Body of pancreas (tissue), 4 donors: ENCODE measurements at regions not wholly inside any gene's neighbourhood (a gene's known extent, or its start where the extent isn't known, plus 50 kb on each side); places are given as distances from the start of the nearest gene placed in this dataset.

Experiments used
- POLR2A ChIP-seq, 3 donors: fragments of 450-650 bp; IDR thresholded peaks; one replicate each; pipeline ENCODE4 v1.6.1; 2016; ENCODE audit warnings: antibody characterized with exemption in 3 of 3, mild to moderate bottlenecking in 2 of 3
- TF ChIP-seq, protein P1 (sequence below), 7 experiments: fragments of 450-650 bp in 4 of 7; fragments of 200-600 bp in 3 of 7; sonication (generic) in 3 of 7; IDR thresholded peaks; one replicate each; pipeline ENCODE4 v1.5.1; 2016 to 2019; ENCODE audit warnings: antibody characterized with exemption in 7 of 7

DNA sequence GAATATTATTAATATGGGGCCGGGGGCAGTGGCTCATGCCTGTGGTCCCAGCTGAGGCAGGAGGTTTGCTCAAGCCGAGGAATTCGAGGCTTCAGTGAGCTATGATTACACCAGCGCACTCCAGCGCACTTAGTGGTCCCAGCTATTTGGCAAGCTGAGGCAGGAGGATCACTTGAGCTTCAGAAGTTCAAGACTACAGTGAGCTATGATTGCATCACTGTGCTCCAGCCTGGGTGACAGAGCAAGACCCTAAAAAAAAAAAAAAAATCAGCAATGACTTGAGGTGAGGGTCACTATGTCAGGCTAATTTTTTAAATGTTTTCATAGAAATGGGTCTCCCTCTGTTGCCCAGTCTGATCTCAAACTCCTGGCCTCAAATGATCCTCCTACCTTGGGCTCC, 243.4 kb downstream of the RBM19 start:
- TF ChIP-seq POLR2A (IDR thresholded peaks at IDR 0.05) = no peak
- TF ChIP-seq, protein P1, sequence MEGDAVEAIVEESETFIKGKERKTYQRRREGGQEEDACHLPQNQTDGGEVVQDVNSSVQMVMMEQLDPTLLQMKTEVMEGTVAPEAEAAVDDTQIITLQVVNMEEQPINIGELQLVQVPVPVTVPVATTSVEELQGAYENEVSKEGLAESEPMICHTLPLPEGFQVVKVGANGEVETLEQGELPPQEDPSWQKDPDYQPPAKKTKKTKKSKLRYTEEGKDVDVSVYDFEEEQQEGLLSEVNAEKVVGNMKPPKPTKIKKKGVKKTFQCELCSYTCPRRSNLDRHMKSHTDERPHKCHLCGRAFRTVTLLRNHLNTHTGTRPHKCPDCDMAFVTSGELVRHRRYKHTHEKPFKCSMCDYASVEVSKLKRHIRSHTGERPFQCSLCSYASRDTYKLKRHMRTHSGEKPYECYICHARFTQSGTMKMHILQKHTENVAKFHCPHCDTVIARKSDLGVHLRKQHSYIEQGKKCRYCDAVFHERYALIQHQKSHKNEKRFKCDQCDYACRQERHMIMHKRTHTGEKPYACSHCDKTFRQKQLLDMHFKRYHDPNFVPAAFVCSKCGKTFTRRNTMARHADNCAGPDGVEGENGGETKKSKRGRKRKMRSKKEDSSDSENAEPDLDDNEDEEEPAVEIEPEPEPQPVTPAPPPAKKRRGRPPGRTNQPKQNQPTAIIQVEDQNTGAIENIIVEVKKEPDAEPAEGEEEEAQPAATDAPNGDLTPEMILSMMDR (IDR thresholded peaks at IDR 0.05) = no peak
